ENCODE measurements at regions not wholly inside any gene's neighbourhood (a gene's known extent, or its start where the extent isn't known, plus 50 kb on each side); places are given as distances from the start of the nearest gene placed in this dataset.

DNA sequence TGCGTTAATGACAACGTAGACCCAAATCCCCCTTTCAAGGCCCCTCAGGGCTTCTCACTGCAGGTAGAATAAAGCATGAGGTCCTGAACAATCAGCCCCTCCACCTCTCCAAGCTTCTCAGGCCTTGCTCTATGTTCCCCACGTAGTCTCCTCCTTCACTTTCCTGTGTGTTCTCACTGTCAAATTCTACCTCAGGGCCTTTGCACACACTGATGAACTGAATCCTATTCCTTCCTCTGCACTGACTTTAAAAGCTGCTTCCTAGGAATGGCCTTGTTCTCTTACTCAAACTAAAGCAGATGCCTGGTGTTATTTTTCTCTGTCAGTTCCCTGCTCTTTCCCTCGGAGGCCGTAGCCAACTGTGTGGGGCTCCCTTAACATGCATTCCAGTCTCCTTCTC, 66.8 kb upstream of the EDN1 start:
- H2BK120ac ChIP-seq (ENCODE audit: low read depth, low read length, poor library complexity, severe bottlenecking) = no peak overlapping the region
- no peak overlapping the region for H2AFZ ChIP-seq (ENCODE audit: low read length)
- H3K9me3 ChIP-seq (ENCODE audit: control insufficient read depth, low read depth, low read length) = no peaks in the 10 kb centered on the region
- no peak overlapping the region for H3T11ph ChIP-seq (ENCODE audit: low read length)
- H3K4me2 ChIP-seq (ENCODE audit: insufficient read depth, insufficient read length, low read length) = no peak overlapping the region
- no peak overlapping the region for H2AK5ac ChIP-seq (ENCODE audit: insufficient read length, low read length)
- no peak overlapping the region; a peak in 1 of 7 replicates for H3K27ac Mint-ChIP-seq
- no peak overlapping the region for H4K8ac ChIP-seq (replicated peaks; ENCODE audit: insufficient read length, low read depth, low read length)
- no peak overlapping the region for H4K91ac ChIP-seq (ENCODE audit: insufficient read length, low read depth, low read length)
- no peak overlapping the region for H2BK20ac ChIP-seq (ENCODE audit: low read depth, low read length, poor library complexity, severe bottlenecking)
- no peak overlapping the region for H3K18ac ChIP-seq (ENCODE audit: insufficient read length, low read depth, low read length)
- no peaks in the 10 kb centered on the region for H3K79me1 ChIP-seq (ENCODE audit: insufficient read depth, low read depth, low read length, poor library complexity, severe bottlenecking)
- no peaks in the 10 kb centered on the region for H3K27me3 ChIP-seq (ENCODE audit: insufficient read depth, low read length)
- H3K23me2 ChIP-seq (ENCODE audit: insufficient read length, low read depth, low read length, poor library complexity, severe bottlenecking) = no peaks in the 10 kb centered on the region
- H3K56ac ChIP-seq (ENCODE audit: insufficient read length, low read depth, low read length) = no peak overlapping the region
- no peaks in the 10 kb centered on the region for H4K20me1 ChIP-seq (ENCODE audit: control insufficient read depth, insufficient read depth, insufficient read length)
- H3K79me2 ChIP-seq (ENCODE audit: insufficient read depth, low read length) = no peaks in the 10 kb centered on the region
- no peaks in the 10 kb centered on the region for H3K36me3 Mint-ChIP-seq (ENCODE audit: insufficient read depth in 1 of 3, low read depth in 3 of 3)
- no peak overlapping the region for H3K27ac ChIP-seq (ENCODE audit: insufficient read length, low read depth, low read length)
- no peak overlapping the region for H3K9ac ChIP-seq (ENCODE audit: extremely low read depth, insufficient read length, low read length)
- no peak overlapping the region for H2BK15ac ChIP-seq (ENCODE audit: low read depth, low read length)
- no peak overlapping the region for H2BK5ac ChIP-seq (ENCODE audit: insufficient read length, low read length)
- no peak overlapping the region for H3K4ac ChIP-seq (ENCODE audit: low read depth, low read length)
- no peaks in the 10 kb centered on the region for H3K4me1 ChIP-seq (ENCODE audit: insufficient read depth, low read length)
- peaks cover 4 to 10% of the 10 kb centered on the region in 2 experiments; a peak in 3 of 4 replicates for H3K4me1 Mint-ChIP-seq
- H3K23ac ChIP-seq (ENCODE audit: insufficient read length, low read depth, low read length) = no peak overlapping the region
- no peak overlapping the region for H4K5ac ChIP-seq (ENCODE audit: insufficient read length, low read depth, low read length)
- no peak overlapping the region for H3K4me3 Mint-ChIP-seq
- TF ChIP-seq, protein P1, sequence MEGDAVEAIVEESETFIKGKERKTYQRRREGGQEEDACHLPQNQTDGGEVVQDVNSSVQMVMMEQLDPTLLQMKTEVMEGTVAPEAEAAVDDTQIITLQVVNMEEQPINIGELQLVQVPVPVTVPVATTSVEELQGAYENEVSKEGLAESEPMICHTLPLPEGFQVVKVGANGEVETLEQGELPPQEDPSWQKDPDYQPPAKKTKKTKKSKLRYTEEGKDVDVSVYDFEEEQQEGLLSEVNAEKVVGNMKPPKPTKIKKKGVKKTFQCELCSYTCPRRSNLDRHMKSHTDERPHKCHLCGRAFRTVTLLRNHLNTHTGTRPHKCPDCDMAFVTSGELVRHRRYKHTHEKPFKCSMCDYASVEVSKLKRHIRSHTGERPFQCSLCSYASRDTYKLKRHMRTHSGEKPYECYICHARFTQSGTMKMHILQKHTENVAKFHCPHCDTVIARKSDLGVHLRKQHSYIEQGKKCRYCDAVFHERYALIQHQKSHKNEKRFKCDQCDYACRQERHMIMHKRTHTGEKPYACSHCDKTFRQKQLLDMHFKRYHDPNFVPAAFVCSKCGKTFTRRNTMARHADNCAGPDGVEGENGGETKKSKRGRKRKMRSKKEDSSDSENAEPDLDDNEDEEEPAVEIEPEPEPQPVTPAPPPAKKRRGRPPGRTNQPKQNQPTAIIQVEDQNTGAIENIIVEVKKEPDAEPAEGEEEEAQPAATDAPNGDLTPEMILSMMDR (conservative IDR thresholded peaks at IDR 0.05) = no peak
- no peak for DNase-seq
- no peak overlapping the region for H3K14ac ChIP-seq (ENCODE audit: insufficient read depth, low read length)
- H3K27me3 Mint-ChIP-seq (ENCODE audit: low read depth) = no peaks in the 10 kb centered on the region
- no peaks in the 10 kb centered on the region for H3K9me3 Mint-ChIP-seq
- H2BK12ac ChIP-seq (ENCODE audit: insufficient read length, low read depth, low read length) = no peak overlapping the region
- WGBS (ENCODE audit: extremely low coverage, insufficient read length, low lambda C conversion rate) = no CpG with 5 or more reads among the region's 5 CpGs
